H7 (cell line): ENCODE measurements at regions not wholly inside any gene's neighbourhood (a gene's known extent, or its start where the extent isn't known, plus 50 kb on each side); places are given as distances from the start of the nearest gene placed in this dataset.

Experiments
- DNase-seq: peaks from one replicate; pipeline ENCODE4 v3.0.0; 2012
- H3K27me3 ChIP-seq: 2 replicates; pipeline ENCODE4 v1.6.0; 2011; ENCODE audit warnings: mild to moderate bottlenecking, low read length; ENCODE audit not compliant: control insufficient read depth, insufficient read depth
- H3K36me3 ChIP-seq: replicated peaks from 2 replicates; pipeline ENCODE4 v1.5.1; 2011; ENCODE audit warnings: low read length; ENCODE audit not compliant: control insufficient read depth, insufficient read depth
- H3K4me3 ChIP-seq: 2 replicates; pipeline ENCODE4 v1.5.1; 2011; ENCODE audit warnings: low read depth, mild to moderate bottlenecking, control low read depth, low read length, moderate library complexity; ENCODE audit not compliant: insufficient read depth

DNA sequence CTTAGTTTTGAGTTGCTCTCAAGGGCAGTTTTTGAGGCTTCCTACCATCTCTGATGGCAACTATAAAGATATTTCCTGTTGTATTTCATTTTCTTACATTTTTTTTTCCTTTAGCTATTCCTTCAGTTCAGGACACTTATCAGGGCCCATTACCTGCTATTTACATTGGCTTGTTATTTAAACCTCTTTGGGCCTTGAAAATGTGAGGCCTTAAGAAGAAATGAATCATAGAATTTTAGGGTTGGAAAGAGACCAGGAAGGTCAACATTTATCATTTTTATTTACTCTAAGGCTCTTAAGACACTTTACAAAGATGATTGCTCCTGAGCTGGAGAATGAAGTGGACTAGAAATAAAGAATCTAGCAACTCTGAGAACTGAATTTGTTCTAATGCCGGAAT, 335.2 kb downstream of the DTWD2 start:
- Histone ChIP-seq H3K4me3 (no peak overlapping the region), H3K36me3 (no peaks in the 10 kb centered on the region), H3K27me3 (no peaks in the 10 kb centered on the region)
- no peak for DNase-seq

DNA sequence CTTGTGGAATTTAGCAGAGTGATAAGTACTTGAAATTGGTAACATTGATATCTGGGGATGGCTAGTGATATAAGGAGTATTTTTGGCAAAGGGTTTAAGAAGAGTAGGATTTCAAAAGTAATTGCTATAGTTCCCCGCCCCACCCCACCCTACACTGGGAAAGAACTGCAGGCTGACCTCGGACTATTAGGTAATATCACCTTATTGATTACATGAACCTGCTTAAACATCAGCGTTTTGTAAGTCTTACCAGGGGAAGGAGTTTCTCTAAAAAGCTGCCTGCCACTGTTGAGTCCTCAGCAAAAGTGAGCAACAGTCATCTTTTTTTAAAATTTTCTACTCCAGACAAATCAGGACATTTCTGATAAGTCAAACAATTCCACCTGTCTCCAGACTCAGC, 337.3 kb downstream of the DTWD2 start:
- Histone ChIP-seq H3K36me3 (no peaks in the 10 kb centered on the region), H3K27me3 (no peaks in the 10 kb centered on the region), H3K4me3 (no peak overlapping the region)
- no peak for DNase-seq

DNA sequence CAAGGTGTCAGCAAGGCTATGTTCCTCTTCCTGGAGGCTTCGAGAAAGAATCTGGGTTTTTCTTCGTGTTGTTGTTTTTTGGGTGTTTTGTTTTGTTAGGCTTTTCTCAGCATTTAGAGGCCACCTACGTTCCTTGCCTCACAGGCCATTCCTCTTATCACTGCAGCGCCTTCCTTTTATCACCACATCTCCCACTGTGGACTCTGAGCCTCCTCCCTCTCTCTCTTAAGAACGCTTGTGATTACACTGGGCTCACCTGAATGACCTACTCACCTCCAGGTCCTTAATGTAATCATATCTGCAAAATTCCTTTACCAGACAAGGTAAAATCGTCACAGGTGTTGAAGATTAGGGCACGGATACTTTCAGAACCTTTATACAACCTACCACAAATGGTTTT, 340.8 kb downstream of the DTWD2 start:
- Histone ChIP-seq H3K36me3 (no peaks in the 10 kb centered on the region), H3K27me3 (no peaks in the 10 kb centered on the region), H3K4me3 (no peak overlapping the region)
- no peak for DNase-seq

DNA sequence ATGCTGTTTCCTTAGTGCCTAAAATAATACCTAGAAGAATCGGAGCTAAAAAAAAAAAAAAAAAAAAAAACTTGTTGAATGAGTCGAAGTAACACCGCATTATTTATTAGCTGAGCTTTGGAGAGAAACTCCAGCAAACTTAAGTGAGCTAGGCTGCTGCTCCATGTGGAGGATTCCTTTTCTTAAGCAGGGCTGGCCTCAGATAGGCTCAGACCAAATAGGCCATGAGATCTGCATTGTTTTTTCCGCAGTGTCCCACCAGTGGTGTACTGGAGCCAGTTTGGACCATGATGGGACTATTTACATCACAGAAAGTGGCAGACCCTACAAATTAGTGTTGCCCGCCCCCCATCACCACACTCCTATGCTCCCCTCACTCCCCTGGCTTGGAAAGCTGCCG, 341.4 kb downstream of the DTWD2 start:
- H3K27me3 ChIP-seq, result no peaks in the 10 kb centered on the region
- no peaks in the 10 kb centered on the region for H3K36me3 ChIP-seq
- H3K4me3 ChIP-seq, result no peak overlapping the region
- no peak for DNase-seq

DNA sequence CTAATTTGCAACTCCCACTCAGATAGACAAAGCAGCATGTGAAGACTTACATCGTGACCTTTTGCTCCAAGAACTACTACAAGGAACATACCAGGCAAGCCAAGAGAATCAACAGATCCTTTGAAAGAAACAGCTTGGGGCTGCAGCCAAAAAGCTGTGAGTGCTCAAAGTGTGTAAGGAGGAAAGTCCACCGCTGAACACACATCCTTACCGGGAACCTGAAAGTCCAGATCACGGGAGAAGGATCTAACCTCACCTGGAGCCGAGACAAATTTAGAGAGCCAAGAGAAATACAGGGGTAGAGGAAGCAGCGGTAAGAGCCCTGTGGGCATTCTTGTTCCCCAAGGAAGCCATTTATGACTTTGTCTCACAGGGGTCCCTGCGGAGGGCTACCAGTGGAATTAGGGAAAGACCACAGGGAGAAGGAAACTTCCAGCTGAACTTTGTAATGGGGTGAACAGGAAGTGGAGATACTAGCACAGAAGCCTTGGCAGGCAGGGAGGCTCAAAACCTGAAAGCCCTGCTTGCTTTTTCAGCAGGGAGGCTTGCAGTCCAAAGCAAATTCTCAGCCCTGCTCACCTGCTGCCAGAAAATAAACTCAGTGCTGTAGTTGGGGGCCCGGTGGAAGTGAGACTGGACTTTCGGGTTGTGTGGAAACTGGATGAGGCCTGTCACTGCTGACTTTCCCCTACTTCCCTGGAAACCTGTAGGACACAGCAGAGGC, 350.2 kb downstream of the DTWD2 start:
- no peaks in the 10 kb centered on the region for H3K36me3 ChIP-seq
- DNase-seq, result no peak
- H3K4me3 ChIP-seq, result no peak overlapping the region
- H3K27me3 ChIP-seq, result no peaks in the 10 kb centered on the region

DNA sequence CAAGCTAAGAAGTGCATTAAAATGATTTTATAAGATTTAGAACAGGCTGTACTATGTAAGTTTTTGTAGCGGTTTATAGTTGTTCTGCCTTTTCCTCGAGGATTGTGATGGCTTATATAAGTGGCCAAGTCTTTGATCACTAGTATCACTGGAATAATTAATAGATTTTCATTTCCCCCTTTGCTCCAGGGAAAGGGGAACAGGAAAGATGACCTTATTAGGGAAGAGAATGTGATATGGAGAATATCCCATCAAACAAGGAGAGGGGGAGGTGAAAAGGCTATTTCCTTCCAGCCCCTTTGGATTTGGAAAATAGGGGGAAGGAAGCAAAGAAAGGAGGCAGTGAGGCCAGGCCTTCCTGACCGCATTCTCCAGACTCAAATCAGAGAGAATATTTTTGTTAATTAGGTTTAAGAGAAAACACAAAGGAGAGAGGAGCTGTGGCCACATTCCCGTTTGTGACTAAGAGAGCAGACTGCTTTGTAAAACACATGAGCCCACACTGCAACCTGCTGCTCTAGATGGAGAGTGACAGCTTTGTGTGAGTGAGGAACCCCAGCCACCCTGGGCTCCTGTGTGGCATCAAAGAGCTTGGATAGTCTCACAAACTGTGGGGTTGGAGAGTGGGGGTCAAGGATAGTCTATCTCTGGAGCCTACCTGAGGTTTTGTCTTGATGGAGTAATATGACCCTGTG, 359.5 kb downstream of the DTWD2 start:
- no peak overlapping the region for H3K4me3 ChIP-seq
- no peaks in the 10 kb centered on the region for H3K36me3 ChIP-seq
- no peak for DNase-seq
- H3K27me3 ChIP-seq, result no peaks in the 10 kb centered on the region

DNA sequence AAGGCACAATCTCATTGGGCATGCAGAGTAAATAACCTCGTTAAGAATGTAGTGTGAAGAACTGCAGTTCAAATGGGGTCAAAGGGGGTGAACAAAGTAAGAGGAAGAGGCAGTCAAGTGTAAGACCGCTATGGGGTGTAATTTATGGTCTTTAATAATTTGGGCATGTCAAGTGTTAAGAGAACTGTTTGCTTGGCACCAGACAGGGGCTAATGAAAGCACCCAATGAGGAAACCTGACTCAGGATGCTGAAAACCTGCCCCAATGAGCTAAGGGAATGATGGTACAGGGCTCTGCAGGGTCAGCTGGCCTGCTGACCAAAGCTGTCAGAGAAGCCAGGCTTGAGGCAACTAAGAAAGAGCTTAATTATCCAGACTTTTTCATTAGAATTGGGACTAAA, 368.1 kb downstream of the DTWD2 start:
- Histone ChIP-seq H3K27me3 (no peaks in the 10 kb centered on the region), H3K4me3 (no peak overlapping the region), H3K36me3 (no peaks in the 10 kb centered on the region)
- DNase-seq, result no peak

DNA sequence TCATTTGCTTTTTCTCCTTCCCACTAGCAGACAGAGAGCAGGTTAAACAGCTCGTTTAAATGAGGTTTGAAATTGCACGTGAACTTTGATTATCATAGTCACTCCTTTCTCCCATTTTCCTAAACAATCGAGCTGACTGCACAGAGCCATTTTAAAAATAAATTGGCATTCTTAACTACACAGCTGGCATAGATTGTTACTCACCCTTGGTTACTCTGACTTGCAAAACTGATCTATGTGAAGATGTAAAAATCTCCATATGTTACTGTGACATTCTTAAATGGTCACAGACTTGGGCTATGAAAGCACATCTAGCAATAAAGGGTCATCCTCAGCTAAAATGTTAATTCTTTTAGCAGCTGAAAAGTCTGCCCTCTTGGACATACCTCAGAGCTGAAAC, 368.5 kb downstream of the DTWD2 start:
- Histone ChIP-seq H3K4me3 (no peak overlapping the region), H3K27me3 (no peaks in the 10 kb centered on the region), H3K36me3 (no peaks in the 10 kb centered on the region)
- no peak for DNase-seq

DNA sequence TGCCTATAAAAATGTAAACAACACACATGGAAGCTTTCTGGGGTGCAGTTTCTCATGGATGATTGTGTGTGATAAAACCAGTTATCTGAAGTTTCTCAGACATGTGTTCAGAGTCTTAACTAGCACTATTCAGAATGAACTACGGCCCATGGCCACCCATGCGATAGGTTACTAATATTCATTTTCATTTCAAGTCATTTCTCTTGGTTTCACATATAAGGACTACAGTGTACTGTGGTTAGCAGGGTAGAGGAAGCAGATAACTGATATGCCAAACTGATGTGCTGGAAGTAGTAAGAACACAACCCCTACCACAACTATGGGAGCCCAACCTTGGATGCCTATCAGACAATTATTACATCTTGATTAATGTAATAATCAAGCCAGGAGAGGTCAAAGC, 372.1 kb downstream of the DTWD2 start:
- Histone ChIP-seq H3K4me3 (no peak overlapping the region), H3K36me3 (no peaks in the 10 kb centered on the region), H3K27me3 (no peaks in the 10 kb centered on the region)
- no peak for DNase-seq

DNA sequence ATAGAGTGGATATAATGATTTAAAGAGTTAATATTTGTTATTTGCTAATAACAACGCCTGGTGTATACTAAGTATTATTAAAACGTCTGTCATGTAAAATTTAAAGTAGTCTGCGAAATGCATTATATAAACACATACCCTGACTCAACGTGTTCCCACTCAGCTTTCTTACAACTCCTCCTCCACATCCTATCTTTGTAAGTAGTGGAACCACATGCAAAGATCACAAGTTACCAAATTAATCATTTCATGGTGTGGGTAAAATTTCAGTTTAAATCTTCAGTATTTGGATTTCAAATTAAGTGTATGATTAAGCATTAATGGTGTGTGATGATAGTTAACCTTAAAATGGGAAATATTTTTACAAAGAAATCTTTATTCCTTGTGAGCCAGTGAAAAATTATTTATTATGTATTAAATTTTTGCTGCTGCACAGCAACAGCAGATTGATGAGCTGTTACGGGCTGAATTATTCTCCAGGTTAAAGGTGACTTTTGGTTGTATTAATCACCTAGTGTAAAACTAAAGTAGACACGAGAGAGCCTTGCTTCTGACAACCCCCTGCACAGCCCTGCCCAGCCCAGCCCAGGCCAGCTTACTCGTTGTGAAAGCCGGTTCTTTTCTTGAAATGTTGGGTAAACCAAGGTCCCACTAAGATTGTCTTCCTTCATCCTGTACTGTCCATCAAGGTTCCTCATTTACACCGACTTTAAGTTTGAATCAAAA, 373.5 kb downstream of the DTWD2 start:
- Histone ChIP-seq H3K4me3 (no peak overlapping the region), H3K27me3 (no peaks in the 10 kb centered on the region), H3K36me3 (no peaks in the 10 kb centered on the region)
- DNase-seq, result no peak

DNA sequence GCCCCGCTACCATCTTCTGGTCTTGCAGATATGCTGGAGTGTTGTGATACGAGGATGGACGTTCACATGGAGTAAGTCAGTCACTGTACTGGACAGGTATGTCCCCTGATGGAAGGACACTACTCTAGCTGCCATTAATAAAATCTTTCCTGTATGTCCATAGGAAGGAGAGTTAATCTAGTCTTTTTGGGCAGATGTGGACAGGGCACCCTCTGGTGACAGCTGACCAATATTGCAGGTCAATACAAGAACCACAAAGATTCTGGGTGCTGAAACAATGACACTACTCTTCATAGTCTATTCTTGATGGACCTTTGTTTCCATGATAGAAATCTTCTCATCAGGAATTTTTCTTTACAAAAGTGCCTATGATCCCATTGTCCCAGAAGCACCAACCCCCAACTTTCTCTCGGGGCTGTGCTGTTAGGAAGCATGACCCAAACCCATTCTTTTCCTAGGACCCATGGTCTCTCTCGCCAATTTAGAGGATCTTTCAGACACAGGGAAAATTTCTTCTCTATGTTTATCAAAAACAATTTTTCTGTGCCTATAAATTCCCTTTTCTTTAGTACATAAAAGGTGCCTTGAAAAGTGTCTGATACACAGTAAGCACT, 376.9 kb downstream of the DTWD2 start:
- Histone ChIP-seq H3K4me3 (no peak overlapping the region), H3K36me3 (no peaks in the 10 kb centered on the region), H3K27me3 (no peaks in the 10 kb centered on the region)
- peak; percentile 38 for DNase-seq

DNA sequence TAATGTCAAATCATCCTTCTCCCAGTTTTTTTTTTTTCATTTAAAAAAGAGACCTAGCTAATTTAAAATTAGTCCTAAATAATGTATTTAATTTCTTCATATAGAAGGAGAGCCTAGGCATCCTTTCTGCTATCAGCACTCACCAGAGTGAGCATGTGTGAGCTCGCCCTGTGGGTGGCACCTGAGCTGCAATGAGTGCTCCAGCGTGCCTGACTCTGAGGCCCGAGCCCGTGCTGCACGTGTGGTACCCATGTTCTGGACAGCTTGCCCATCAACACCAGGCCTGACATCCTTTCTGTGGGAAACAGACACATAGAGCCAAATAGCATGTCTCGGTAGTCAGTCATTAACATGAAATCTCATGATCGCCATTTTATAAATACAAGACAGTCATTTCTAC, 381.4 kb downstream of the DTWD2 start:
- DNase-seq, result no peak
- no peaks in the 10 kb centered on the region for H3K27me3 ChIP-seq
- no peaks in the 10 kb centered on the region for H3K36me3 ChIP-seq
- H3K4me3 ChIP-seq, result no peak overlapping the region

DNA sequence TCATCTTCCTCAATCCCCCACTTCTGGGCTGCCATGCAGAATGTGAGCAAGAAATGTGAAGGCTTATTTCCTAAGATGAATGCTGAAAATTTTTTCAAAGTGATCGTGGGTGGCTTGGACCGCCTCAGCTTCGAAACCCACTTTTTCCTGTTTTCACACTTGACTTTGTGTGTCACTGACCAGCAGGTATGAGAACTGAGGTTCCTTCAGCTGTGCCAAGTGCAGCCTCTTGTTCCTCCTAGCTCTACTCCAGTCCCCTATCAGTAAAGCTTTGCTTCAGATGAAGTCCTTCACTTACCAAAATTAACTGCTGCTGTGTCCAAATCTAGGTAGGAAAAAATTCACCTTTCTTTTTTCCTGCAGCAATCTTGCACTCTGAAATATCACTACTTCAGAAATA, 382.6 kb downstream of the DTWD2 start:
- no peak for DNase-seq
- no peaks in the 10 kb centered on the region for H3K27me3 ChIP-seq
- H3K36me3 ChIP-seq, result no peaks in the 10 kb centered on the region
- no peak overlapping the region for H3K4me3 ChIP-seq

DNA sequence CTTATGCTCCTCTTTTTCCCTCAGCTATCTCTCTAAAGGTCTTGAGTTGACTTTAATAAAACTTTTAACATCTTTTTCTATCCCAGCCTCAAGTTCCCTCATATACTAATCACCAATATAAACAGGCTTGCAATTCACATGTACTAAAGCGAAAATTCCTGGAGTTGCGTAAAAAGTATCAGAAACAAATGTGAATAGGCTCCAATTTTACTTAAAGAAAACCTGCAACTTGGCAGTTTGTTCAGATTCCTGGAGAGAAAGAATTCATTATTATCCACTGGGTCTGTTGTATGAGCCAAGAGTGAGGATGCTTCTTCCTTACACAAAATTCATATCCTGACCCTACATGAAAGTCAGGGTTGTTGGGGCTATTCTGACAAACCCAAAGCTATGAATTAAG, 384.2 kb downstream of the DTWD2 start:
- H3K36me3 ChIP-seq, result no peaks in the 10 kb centered on the region
- no peaks in the 10 kb centered on the region for H3K27me3 ChIP-seq
- no peak for DNase-seq
- no peak overlapping the region for H3K4me3 ChIP-seq

DNA sequence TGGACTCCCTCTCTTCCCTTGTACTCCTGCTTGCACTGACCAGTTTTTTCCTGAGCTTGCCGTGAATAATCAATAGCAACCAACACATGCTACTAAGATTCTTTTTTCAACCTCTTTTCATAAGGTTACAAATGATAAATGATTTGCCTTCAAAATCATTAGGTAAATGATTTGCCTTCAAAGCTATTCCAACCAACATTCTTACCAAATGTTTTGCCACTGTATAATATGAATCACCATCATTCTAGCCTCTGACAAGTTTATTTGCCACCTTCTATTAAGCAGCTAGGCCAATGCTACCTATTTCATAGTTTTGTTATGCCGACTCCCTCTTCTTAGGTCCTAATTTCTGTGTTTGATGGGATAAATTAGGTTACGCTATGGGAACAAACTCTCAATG, 385.1 kb downstream of the DTWD2 start:
- Histone ChIP-seq H3K4me3 (no peak overlapping the region), H3K36me3 (no peaks in the 10 kb centered on the region), H3K27me3 (no peaks in the 10 kb centered on the region)
- no peak for DNase-seq
